Liver (tissue), 3 donors: ENCODE measurements at regions not wholly inside any gene's neighbourhood (a gene's known extent, or its start where the extent isn't known, plus 50 kb on each side); places are given as distances from the start of the nearest gene placed in this dataset.

Experiments
- CTCF ChIP-seq: fragments of 150-350 bp; IDR thresholded peaks from 2 replicates; pipeline ENCODE4 v1.5.1; 2017; ENCODE audit warnings: improper control_type of control experiment, low read depth, low read length; ENCODE audit not compliant: missing input control
- GABPA ChIP-seq, 2 donors: IDR thresholded peaks in 1 of 2; conservative IDR thresholded peaks in 1 of 2; 2 replicates each; pipeline ENCODE4 v1.6.1; 2016; ENCODE audit warnings: antibody characterized with exemption in 2 of 2, mild to moderate bottlenecking in 1 of 2, moderate library complexity in 1 of 2
- JUND ChIP-seq, 2 donors: IDR thresholded peaks; 2 replicates each; pipeline ENCODE4 v1.6.1; 2016; ENCODE audit warnings: antibody characterized with exemption in 2 of 2
- MAX ChIP-seq: IDR thresholded peaks from 2 replicates; pipeline ENCODE4 v1.6.1; 2016; ENCODE audit warnings: antibody characterized with exemption
- NR2F2 ChIP-seq: IDR thresholded peaks from 2 replicates; pipeline ENCODE4 v1.6.1; 2016; ENCODE audit warnings: antibody characterized with exemption
- RAD21 ChIP-seq, 2 donors: IDR thresholded peaks; 2 replicates each; pipeline ENCODE4 v1.6.1; 2016; ENCODE audit warnings: antibody characterized with exemption in 2 of 2, mild to moderate bottlenecking in 2 of 2
- SP1 ChIP-seq: IDR thresholded peaks from 2 replicates; pipeline ENCODE4 v1.6.1; 2018; ENCODE audit warnings: antibody characterized with exemption, mild to moderate bottlenecking
- TAF1 ChIP-seq: conservative IDR thresholded peaks from 2 replicates; pipeline ENCODE4 v1.6.1; 2016; ENCODE audit warnings: antibody characterized with exemption, mild to moderate bottlenecking
- YY1 ChIP-seq: IDR thresholded peaks from 2 replicates; pipeline ENCODE4 v1.6.1; 2016; ENCODE audit warnings: antibody characterized with exemption, mild to moderate bottlenecking
- ZBTB33 ChIP-seq: IDR thresholded peaks from 2 replicates; pipeline ENCODE4 v1.6.1; 2016; ENCODE audit warnings: antibody characterized with exemption
- donor health status: healthy.
- donor health status: healthy.

- TF ChIP-seq CTCF (no peak), RAD21 (IDR thresholded peaks at IDR 0.05) (no peak), JUND (IDR thresholded peaks at IDR 0.05) (no peak), TAF1 (no peak), GABPA (IDR thresholded peaks at IDR 0.05 in 1 of 2, conservative IDR thresholded peaks at IDR 0.05 in 1 of 2) (no peak), SP1 (no peak), YY1 (no peak), ZBTB33 (no peak), NR2F2 (no peak), MAX (no peak)
These were observed 241.6 kb upstream of the VRK2 start for GRCh38 chr2:57804971-57805370.
